Progenitor cell of endocrine pancreas (in vitro differentiated cells): ENCODE measurements at regions not wholly inside any gene's neighbourhood (a gene's known extent, or its start where the extent isn't known, plus 50 kb on each side); places are given as distances from the start of the nearest gene placed in this dataset.

Source experiments
- DNase-seq: peaks from one replicate; pipeline ENCODE4 v3.0.0; 2021; ENCODE audit warnings: low spot score; ENCODE audit not compliant: unreplicated experiment
- H3K27ac Mint-ChIP-seq: 2 replicates; pipeline ENCODE4 v1.8.0; 2021; ENCODE audit warnings: mild to moderate bottlenecking, moderate library complexity, mixed read lengths
- H3K27me3 Mint-ChIP-seq: 2 replicates; pipeline ENCODE4 v1.8.0; 2021; ENCODE audit warnings: mixed read lengths
- H3K36me3 Mint-ChIP-seq: 2 replicates; pipeline ENCODE4 v1.8.0; 2022; ENCODE audit warnings: mixed read lengths; ENCODE audit not compliant: insufficient read depth
- H3K4me1 Mint-ChIP-seq: 2 replicates; pipeline ENCODE4 v1.8.0; 2021; ENCODE audit warnings: low read depth, mixed read lengths
- H3K4me3 Mint-ChIP-seq: 2 replicates; pipeline ENCODE4 v1.8.0; 2021; ENCODE audit warnings: low read depth, mild to moderate bottlenecking, moderate library complexity, mixed read lengths
- H3K9me3 Mint-ChIP-seq: 2 replicates; pipeline ENCODE4 v1.8.0; 2021; ENCODE audit warnings: low read depth, mixed read lengths
- TF ChIP-seq, protein P1 (sequence below): fragments of 200-600 bp; sonication (generic); IDR thresholded peaks from one replicate; pipeline ENCODE4 v1.5.0; 2021; ENCODE audit warnings: antibody characterized with exemption, mild to moderate bottlenecking; ENCODE audit not compliant: unreplicated experiment

DNA sequence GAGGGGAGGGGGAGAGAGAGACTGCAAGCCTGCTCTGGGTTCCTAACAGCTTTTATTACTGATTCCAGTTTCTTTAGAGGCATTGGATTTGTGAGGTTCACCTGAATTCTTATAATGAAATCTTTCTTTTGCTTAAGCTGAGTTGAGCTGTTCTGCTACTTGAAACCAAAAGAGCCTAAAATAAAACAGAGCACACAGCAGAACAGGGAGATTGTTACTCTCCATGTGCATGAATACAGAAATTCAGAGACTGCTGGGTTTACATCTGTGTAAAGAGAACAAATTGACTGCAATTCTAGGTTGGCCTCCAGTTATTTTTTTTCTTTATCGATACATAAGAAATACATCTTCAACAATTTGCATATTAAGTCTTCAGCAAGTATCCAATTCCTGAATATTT, 168.8 kb upstream of the NRIP1 start:
- peaks cover 3% of the 10 kb centered on the region for H3K4me1 Mint-ChIP-seq
- no peaks in the 10 kb centered on the region for H3K9me3 Mint-ChIP-seq
- no peaks in the 10 kb centered on the region for H3K36me3 Mint-ChIP-seq
- H3K27me3 Mint-ChIP-seq: no peaks in the 10 kb centered on the region
- no peak overlapping the region for H3K27ac Mint-ChIP-seq
- TF ChIP-seq, protein P1, sequence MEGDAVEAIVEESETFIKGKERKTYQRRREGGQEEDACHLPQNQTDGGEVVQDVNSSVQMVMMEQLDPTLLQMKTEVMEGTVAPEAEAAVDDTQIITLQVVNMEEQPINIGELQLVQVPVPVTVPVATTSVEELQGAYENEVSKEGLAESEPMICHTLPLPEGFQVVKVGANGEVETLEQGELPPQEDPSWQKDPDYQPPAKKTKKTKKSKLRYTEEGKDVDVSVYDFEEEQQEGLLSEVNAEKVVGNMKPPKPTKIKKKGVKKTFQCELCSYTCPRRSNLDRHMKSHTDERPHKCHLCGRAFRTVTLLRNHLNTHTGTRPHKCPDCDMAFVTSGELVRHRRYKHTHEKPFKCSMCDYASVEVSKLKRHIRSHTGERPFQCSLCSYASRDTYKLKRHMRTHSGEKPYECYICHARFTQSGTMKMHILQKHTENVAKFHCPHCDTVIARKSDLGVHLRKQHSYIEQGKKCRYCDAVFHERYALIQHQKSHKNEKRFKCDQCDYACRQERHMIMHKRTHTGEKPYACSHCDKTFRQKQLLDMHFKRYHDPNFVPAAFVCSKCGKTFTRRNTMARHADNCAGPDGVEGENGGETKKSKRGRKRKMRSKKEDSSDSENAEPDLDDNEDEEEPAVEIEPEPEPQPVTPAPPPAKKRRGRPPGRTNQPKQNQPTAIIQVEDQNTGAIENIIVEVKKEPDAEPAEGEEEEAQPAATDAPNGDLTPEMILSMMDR: no peak
- no peak for DNase-seq
- no peak overlapping the region for H3K4me3 Mint-ChIP-seq

DNA sequence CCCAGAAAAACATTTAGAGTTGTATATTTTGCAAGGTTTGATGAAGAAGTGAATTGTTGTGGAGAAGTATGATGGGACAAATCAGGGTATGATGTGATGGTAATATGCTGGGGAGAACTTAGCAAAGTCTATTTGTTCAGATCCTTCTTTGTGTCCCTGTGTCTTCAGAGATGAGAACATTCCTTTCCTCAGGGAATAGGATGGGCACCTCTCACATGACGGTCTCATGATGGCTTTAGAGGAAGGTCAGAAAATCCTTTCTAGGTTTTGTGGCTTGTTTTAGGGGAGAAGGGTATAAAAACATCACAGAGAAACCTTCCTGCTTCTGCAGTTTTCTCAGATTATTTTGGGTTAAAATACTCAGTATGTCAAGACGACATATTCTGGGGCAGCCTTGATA, 171.3 kb upstream of the NRIP1 start:
- H3K4me3 Mint-ChIP-seq: no peak overlapping the region
- no peak for DNase-seq
- TF ChIP-seq, protein P1: no peak
- H3K27ac Mint-ChIP-seq: no peak overlapping the region
- H3K27me3 Mint-ChIP-seq: no peaks in the 10 kb centered on the region
- no peaks in the 10 kb centered on the region for H3K9me3 Mint-ChIP-seq
- H3K36me3 Mint-ChIP-seq: no peaks in the 10 kb centered on the region
- H3K4me1 Mint-ChIP-seq: peaks cover 3% of the 10 kb centered on the region

DNA sequence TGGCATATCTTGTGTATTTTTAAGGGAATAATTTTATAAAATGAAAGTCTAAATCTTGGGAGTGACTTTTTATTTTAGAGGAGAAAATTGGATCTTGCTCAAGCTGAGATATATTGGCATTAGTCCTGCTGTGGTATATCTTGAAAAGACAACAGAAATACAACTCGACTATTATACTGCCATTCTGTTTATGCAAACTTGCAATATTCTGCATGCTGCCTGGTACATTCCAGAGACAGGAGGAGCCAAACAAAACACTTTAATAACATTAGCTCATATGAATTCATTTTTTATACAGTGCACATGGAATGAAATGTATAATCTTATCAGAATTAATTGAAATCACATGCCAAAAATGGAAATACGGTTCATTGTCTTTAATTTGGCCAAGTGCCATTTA, 176.0 kb upstream of the NRIP1 start:
- no peak overlapping the region for H3K4me3 Mint-ChIP-seq
- H3K4me1 Mint-ChIP-seq: peaks cover 8% of the 10 kb centered on the region
- H3K9me3 Mint-ChIP-seq: no peaks in the 10 kb centered on the region
- H3K27me3 Mint-ChIP-seq: no peaks in the 10 kb centered on the region
- H3K36me3 Mint-ChIP-seq: no peaks in the 10 kb centered on the region
- TF ChIP-seq, protein P1: no peak
- DNase-seq: no peak
- H3K27ac Mint-ChIP-seq: no peak overlapping the region

DNA sequence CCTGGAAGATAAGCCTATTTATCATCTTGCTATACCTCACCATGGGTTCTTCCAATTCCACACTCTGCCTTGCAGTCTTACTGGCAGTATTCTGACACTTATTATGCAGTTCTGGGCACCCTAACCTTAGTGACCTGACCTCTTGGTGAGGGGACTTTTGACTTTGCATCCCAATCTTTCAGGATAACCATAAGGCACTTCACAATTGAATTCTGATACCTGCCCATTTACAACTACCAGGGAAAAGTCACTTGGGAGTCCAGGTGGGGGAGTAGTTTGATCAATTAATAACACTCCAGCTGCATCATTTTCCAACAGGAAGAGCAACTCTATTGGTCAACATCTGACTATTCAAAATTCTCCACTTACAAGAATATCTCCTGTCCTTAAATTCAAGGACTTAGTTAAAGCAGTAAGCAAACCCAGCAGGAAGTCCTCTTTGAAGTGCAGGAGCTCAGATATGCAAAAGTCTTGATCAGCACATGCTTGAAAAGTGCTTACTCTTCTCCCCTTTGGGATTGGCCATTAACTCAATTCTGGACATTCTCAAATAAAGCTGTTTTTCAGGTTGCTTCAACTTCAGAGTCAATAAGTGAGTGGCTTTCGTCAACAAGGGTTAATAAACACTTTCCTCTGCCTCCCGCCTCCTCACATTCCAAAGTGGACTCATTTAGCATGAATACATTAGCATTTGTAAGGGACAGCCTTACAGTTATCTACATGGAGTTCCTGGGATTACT, 177.4 kb upstream of the NRIP1 start:
- Mint-ChIP-seq H3K9me3 (no peaks in the 10 kb centered on the region), H3K36me3 (no peaks in the 10 kb centered on the region), H3K4me1 (peaks cover 8% of the 10 kb centered on the region), H3K27me3 (no peaks in the 10 kb centered on the region), H3K27ac (no peak overlapping the region), H3K4me3 (no peak overlapping the region)
- TF ChIP-seq, protein P1: no peak
- no peak for DNase-seq

DNA sequence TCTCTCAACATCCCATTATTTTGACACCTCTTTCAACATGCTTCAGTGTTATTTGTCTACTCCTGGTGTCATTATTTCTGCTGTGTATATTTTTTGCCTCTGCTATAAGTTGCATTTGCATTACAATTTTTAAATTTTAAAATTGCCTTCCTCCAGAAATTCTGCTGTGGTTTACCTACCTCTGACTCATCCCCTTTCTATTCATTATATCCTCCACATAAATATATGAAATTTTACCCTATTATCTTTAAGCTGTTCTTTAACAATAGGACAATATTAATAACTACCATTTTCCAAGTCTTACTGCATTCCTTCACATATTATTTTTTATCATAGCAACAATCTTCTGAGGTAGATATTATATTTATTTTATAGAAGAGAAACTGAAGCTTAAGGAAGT, 178.1 kb upstream of the NRIP1 start:
- H3K27ac Mint-ChIP-seq: no peak overlapping the region
- H3K9me3 Mint-ChIP-seq: no peaks in the 10 kb centered on the region
- no peaks in the 10 kb centered on the region for H3K27me3 Mint-ChIP-seq
- no peaks in the 10 kb centered on the region for H3K36me3 Mint-ChIP-seq
- H3K4me3 Mint-ChIP-seq: no peak overlapping the region
- TF ChIP-seq, protein P1: no peak
- peaks cover 8% of the 10 kb centered on the region for H3K4me1 Mint-ChIP-seq
- no peak for DNase-seq
